GM06990 (cell line): ENCODE measurements at regions not wholly inside any gene's neighbourhood (a gene's known extent, or its start where the extent isn't known, plus 50 kb on each side); places are given as distances from the start of the nearest gene placed in this dataset.

ENCODE experiments used
- DNase-seq: peaks from one replicate; pipeline ENCODE4 v3.0.0-alpha.2; 2011; ENCODE audit not compliant: insufficient read length; ENCODE audit errors: extremely low read depth
- H3K27me3 ChIP-seq: replicated peaks from 2 replicates; pipeline ENCODE4 v1.6.0; 2011; ENCODE audit warnings: low read length; ENCODE audit not compliant: control insufficient read depth, insufficient read depth
- H3K36me3 ChIP-seq: 2 replicates; pipeline ENCODE4 v1.5.1; 2011; ENCODE audit warnings: low read length; ENCODE audit not compliant: control insufficient read depth, insufficient read depth
- H3K4me3 ChIP-seq: replicated peaks from 2 replicates; pipeline ENCODE4 v1.5.1; 2011; ENCODE audit warnings: low read depth, mild to moderate bottlenecking, control low read depth, low read length
- TF ChIP-seq, protein P1 (sequence below): IDR thresholded peaks from 2 replicates; pipeline ENCODE4 v1.5.1; 2011; ENCODE audit warnings: low read length, control low read depth, mild to moderate bottlenecking, inconsistent platforms; ENCODE audit not compliant: insufficient read depth, poor library complexity, severe bottlenecking

DNA sequence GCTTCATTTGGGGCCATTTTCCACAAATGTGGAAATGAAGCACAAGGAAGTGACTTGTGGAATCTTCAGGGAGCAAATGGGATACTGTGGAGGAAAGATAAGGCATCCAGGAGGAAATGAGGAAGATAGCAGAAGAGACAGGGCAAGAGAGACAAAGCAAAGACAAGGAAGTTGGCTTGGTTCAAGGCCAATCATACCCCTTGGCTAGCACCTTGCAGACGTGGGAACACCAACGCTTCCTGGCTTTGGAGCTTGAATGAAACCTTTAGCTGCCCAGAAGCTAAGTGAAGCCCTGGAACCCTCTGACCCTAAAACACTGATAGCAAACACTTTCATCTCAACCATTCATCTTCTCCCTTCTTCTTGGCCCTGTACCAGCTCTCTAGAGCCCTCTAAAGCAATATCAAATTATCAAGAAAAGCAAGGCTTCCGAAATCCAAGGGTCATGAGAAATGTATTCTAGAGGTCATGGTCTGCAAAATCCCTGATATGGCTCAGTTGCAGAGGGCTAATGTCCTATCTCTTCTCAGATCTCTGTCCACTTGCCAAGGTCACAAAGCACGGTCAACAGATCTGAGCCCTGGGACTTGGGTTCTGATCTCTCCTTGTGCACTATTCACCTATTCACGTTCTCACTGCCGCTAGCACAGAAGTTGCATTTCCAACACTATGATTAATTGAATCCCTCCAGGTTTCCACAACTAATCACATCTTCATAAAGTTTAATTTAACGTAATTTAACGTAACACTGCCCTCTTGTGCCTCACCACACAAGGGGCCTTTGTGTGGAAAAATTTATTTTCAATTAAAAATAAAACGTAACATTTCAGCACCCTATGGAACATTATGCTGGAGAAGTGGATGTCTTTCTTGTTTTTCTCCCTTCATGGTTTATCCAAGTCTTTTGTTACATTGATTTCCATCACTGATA lies 557.6 kb upstream of the ADAMTS9 start:
- no peak overlapping the region for H3K4me3 ChIP-seq
- TF ChIP-seq, protein P1, sequence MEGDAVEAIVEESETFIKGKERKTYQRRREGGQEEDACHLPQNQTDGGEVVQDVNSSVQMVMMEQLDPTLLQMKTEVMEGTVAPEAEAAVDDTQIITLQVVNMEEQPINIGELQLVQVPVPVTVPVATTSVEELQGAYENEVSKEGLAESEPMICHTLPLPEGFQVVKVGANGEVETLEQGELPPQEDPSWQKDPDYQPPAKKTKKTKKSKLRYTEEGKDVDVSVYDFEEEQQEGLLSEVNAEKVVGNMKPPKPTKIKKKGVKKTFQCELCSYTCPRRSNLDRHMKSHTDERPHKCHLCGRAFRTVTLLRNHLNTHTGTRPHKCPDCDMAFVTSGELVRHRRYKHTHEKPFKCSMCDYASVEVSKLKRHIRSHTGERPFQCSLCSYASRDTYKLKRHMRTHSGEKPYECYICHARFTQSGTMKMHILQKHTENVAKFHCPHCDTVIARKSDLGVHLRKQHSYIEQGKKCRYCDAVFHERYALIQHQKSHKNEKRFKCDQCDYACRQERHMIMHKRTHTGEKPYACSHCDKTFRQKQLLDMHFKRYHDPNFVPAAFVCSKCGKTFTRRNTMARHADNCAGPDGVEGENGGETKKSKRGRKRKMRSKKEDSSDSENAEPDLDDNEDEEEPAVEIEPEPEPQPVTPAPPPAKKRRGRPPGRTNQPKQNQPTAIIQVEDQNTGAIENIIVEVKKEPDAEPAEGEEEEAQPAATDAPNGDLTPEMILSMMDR, result no peak
- no peak for DNase-seq
- no peaks in the 10 kb centered on the region for H3K36me3 ChIP-seq
- H3K27me3 ChIP-seq, result no peaks in the 10 kb centered on the region

DNA sequence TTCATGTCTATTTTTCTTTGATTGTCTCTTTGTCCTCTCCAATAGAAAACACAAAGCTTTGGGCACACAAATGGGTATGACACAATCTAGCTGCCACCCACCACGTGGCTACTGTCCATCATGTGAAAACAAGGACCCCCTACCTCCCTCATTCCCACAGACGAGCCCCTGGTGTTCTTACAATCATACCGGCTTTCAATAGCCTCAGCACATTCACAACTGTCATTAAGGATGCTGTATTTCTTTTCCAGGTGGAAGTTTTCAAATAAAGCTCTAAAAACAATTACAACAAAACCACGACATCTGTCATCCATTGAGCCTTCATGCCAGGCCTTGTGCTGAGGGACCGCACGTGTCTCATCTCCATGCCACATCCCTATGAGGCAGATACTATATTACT lies 552.6 kb upstream of the ADAMTS9 start:
- TF ChIP-seq, protein P1, result no peak
- Histone ChIP-seq H3K4me3 (no peak overlapping the region), H3K27me3 (no peaks in the 10 kb centered on the region), H3K36me3 (no peaks in the 10 kb centered on the region)
- DNase-seq, result no peak

DNA sequence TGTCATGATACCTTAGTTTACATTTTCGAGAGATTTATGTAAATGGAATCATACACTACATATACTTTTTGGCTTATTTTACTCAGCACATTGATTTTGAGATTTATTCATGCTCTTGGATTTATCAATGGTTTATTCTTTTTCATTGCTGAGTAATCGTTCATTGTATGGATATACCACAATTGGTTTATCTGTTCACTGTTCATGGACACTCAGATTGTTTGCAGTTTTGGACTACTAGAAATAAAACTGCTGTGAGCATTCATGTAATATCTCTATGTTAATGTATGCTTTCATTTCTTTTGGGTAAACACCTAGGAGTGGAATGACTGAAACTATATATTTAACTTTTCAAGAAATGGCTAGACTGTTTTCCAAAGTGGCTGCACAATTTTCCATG lies 550.9 kb upstream of the ADAMTS9 start:
- no peak for DNase-seq
- TF ChIP-seq, protein P1, result no peak
- Histone ChIP-seq H3K36me3 (no peaks in the 10 kb centered on the region), H3K27me3 (no peaks in the 10 kb centered on the region), H3K4me3 (no peak overlapping the region)

DNA sequence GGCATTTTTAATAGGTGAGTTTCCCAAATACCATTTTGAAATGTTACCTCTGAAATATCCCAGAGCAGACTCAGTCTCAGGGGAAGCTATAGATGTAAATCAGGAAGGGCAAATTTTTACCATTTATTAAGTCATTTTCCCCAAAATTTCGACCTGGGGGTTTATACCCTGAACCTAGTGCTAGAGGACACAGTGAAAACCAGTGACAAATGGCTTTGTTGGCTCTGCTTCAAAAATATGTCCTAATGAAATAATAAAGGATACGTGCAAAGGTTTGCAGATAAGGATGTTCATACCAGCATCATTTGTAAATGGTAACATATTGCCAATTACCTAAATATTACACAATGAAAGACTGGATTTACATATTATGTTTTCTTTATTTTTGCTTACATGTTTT lies 546.7 kb upstream of the ADAMTS9 start:
- Histone ChIP-seq H3K4me3 (no peak overlapping the region), H3K27me3 (no peaks in the 10 kb centered on the region), H3K36me3 (no peaks in the 10 kb centered on the region)
- no peak for DNase-seq
- TF ChIP-seq, protein P1, result no peak

DNA sequence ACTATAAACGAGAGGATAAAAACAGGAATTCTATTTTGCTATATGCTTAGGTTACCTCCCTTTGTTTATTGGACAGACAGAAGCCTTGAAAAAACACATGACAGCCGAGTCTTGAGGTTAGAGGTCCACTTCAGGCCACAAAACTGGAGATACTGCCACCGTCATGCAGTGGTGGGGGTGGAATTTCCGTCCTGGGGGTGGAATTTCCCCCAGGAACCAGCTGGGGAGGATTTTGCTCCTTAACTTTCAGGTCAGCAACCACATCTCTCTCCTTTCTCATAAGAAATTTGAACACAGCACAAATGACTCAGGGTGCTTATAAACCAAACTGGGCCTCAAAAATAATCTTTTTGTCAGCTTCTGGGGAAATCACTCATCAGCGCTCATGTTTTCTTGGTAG lies 545.8 kb upstream of the ADAMTS9 start:
- no peak for DNase-seq
- Histone ChIP-seq H3K36me3 (no peaks in the 10 kb centered on the region), H3K27me3 (no peaks in the 10 kb centered on the region), H3K4me3 (no peak overlapping the region)
- TF ChIP-seq, protein P1, result no peak
